NT2/D1 (cell line): ENCODE measurements at regions not wholly inside any gene's neighbourhood (a gene's known extent, or its start where the extent isn't known, plus 50 kb on each side); places are given as distances from the start of the nearest gene placed in this dataset.

ENCODE experiments used
- SUZ12 ChIP-seq: IDR thresholded peaks from 2 replicates; pipeline ENCODE4 v1.6.1; 2011; ENCODE audit not compliant: insufficient read length, insufficient read depth; ENCODE audit errors: extremely low read depth
- YY1 ChIP-seq: IDR thresholded peaks from 2 replicates; pipeline ENCODE4 v1.6.1; 2011; ENCODE audit not compliant: insufficient read length, insufficient read depth
- ZNF274 ChIP-seq: IDR thresholded peaks from 2 replicates; pipeline ENCODE4 v1.6.1; 2011; ENCODE audit warnings: mild to moderate bottlenecking, low read depth, low read length

DNA sequence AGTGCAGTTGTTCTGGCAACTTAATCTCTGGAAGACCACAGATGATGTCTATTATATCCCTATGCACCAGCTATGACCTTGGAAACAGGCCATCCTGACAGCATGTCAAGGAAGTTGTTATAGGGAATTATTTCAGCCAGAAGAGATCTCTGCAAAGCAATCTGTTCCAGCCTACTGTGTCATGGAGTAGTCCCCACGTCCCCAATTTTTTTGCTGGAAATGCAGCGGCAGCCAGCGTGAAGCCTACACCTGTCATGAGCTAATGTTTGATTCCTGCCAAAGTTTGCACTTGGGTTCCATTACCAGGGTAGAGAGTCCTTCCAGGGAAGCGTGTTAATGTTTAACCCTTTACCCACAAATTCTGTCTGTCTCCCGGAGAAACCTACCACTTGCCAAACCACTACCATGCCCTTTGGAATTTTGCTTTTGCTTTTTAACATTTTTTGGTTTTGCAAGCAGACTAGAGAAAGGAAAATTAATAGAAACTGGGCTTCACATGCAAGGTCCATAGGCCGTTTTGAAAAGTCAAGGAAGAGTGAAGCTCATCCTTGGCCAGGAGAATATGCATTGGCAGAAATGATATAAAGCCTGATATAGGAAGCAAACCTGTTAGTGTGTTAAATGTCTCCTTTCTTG lies 174.9 kb upstream of the SPRY4 start:
- TF ChIP-seq YY1 (no peak), ZNF274 (no peak), SUZ12 (no peak)
